GM12872 (cell line): ENCODE measurements at regions not wholly inside any gene's neighbourhood (a gene's known extent, or its start where the extent isn't known, plus 50 kb on each side); places are given as distances from the start of the nearest gene placed in this dataset.

Experiments
- TF ChIP-seq, protein P1 (sequence below): IDR thresholded peaks from 3 replicates; pipeline ENCODE4 v1.5.1; 2011; ENCODE audit warnings: low read depth, mild to moderate bottlenecking, low read length, moderate library complexity; ENCODE audit not compliant: insufficient read depth

DNA sequence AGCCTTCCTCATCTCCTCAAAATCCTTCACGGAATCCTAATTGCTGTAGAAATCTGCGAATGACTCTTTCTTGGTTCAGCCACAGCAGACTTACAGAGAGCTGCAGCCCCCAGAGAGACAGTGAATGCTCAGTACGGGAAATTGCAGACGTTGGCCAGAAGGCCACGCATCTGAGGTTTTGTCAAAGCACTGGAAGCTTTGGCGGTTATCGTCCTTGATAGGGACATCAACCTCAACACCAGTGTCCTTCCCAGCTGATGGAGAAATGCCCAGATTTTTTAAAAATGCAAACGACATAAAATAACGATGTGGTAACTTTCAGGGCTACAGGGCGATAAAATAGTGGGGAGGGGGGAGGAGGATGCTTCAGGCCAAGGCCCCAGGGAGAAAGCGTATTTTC is 166.6 kb upstream of the CIBAR2 start:
- TF ChIP-seq, protein P1, sequence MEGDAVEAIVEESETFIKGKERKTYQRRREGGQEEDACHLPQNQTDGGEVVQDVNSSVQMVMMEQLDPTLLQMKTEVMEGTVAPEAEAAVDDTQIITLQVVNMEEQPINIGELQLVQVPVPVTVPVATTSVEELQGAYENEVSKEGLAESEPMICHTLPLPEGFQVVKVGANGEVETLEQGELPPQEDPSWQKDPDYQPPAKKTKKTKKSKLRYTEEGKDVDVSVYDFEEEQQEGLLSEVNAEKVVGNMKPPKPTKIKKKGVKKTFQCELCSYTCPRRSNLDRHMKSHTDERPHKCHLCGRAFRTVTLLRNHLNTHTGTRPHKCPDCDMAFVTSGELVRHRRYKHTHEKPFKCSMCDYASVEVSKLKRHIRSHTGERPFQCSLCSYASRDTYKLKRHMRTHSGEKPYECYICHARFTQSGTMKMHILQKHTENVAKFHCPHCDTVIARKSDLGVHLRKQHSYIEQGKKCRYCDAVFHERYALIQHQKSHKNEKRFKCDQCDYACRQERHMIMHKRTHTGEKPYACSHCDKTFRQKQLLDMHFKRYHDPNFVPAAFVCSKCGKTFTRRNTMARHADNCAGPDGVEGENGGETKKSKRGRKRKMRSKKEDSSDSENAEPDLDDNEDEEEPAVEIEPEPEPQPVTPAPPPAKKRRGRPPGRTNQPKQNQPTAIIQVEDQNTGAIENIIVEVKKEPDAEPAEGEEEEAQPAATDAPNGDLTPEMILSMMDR, result no peak

DNA sequence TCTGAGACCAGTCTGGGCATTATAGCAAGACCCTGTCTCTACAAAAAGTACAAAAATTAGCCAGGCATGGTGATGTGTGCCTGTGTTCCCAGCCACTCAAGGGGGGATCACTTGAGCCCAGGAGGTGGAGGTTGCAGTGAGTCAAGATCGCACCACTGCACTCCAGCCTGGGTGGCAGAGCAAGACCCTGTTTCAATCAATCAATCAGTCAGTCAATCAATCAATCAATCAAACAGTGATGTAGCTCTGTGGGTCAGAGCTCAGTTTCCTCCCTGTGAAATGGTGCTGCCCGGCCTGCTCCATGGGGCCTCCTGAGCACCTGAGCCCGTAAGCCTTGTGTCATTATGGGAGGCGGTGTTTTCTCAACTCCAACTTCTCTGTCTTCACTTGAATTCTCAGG is 167.1 kb upstream of the CIBAR2 start:
- TF ChIP-seq, protein P1, result no peak

DNA sequence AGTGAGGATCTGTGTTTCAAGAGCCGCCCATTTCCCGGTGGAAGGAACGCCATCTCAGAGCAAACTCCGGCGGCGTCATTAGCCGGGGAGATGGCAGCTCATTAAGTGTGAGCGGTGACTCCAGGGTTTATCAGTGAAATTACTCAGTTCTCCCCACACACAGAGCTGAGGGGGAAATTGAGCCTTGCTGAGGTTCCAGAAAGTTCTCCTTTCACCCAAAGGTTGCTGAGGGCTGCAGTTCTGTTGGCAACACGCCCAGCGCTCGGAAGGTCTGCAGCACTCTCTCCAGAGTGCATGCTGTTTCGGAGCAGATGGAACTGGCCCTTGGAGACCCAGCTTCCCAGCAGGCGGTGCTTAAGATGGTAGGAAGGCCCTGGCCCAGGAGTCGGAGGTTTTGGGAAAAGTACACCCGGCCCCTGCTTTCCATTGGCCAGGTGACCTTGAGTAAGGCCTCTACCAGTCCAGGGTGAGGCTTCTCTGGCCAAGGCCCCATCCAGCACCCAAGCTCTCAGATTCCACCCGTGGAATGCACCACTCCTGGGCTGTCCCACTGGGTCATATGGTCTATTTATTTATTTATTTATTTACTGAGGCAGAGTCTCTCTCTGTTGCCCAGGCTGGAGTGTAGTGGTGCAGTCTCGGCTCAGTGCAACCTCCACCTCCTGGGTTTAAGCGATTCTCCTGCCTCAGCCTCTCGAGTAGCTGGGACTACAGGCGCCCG is 167.7 kb upstream of the CIBAR2 start:
- TF ChIP-seq, protein P1, result no peak

DNA sequence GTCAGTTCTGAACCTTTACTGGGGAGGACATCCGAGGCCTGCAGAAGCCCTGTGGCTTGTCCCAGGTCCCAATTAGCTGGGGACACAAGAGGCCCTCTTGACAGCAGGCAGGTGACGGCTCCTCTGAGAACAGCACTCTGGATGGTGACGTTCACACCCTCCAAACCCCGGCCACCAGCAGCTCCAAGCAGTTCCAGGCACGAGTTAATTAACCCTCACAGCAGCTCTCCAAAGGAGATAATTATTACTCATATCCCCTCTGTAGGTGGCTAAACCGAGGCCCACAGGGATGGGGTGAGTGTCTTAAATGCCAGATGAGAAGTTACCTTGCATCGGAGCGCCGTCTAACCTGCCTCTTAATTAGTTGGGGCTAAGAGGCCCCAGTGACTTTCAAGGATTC is 168.9 kb upstream of the CIBAR2 start:
- TF ChIP-seq, protein P1, result no peak

DNA sequence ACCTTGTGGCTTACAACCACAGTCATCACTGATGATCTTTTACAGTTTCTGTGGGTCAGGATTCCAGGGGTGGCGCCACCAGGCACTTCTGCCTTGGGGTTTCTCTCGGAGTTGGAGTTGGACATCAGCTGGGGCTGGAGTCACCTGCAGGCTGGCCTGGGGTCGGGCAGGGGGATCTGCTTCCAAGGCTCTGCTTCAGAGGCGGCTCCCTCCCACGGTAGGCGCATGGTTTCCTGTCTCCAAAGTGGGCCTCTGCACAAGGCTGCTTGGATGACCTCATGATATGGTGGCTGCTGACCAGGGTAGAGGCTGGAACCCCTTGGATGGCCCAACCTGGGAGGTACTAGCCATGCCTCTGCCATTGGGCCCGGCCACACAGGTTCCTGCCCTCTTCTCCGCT is 170.6 kb upstream of the CIBAR2 start:
- TF ChIP-seq, protein P1, result no peak

DNA sequence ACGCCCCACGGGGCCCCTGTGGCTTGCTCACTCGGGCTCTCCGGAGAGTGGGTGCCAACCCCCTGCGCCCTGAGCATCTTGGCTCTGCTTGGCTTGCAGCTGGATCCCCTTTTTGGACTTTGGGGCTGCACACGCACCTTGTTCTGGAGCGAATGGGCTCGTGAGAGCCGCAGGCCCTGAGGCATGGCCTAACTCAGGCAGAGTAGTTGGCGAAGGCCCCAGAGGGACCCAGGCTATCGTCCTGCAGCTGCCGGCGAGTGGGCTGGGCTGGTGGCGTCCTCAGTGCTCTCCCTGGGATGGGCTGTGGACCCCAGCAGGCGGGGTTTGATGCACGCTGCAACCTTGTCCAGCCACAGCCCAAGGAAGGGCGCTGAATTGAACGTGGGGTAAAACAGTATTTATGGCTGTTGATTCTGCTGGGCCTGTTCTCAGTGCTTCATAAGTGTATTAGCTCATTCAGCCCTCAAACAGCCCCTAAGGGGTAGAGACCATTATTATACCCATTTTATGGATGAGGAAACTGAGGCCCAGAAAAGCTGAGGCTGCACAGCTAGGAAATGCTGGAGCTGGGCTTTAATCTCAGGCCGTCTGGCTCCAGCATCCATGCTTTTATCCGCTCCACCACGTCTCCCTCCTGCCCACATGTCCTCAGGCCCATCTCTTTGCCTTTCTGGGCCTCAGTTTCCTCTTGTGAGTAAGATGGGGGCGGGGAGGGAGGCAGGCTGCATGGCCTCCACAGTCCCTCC is 171.2 kb upstream of the CIBAR2 start:
- TF ChIP-seq, protein P1, result no peak

DNA sequence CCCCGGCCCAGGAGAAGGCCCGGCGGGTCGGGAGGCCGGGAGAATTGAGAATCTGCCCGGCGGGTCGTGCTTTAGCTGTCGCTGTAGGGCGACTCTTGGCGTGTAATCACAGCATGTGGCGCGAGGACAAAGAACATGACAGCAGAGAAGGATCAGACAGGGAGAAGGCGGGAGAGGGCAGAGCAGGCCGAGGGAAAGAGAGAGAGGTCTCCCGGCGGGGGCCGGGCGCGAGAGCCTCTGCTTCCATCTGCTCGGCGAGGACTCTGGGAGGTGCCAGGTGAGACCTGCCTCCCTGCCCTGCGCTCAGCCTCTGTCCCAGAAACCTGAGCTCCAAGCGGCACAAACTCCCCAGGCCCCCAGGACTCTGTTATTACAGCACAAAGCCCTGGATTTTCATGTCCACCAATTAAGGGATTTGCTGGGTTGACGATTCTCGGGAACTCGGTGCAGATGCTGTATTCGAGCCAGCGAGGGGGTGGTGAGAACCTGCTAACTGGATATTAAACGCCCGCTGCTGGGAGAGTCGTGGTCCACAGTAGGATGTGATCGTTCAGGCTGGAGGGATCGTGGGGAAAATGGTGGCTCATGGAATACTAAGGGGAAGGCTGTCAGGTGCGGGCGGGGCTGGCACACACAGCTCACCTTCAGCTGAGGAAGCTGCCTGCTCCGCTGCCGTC is 172.0 kb upstream of the CIBAR2 start:
- TF ChIP-seq, protein P1, result no peak
